ENCODE measurements at regions not wholly inside any gene's neighbourhood (a gene's known extent, or its start where the extent isn't known, plus 50 kb on each side); places are given as distances from the start of the nearest gene placed in this dataset.

DNA sequence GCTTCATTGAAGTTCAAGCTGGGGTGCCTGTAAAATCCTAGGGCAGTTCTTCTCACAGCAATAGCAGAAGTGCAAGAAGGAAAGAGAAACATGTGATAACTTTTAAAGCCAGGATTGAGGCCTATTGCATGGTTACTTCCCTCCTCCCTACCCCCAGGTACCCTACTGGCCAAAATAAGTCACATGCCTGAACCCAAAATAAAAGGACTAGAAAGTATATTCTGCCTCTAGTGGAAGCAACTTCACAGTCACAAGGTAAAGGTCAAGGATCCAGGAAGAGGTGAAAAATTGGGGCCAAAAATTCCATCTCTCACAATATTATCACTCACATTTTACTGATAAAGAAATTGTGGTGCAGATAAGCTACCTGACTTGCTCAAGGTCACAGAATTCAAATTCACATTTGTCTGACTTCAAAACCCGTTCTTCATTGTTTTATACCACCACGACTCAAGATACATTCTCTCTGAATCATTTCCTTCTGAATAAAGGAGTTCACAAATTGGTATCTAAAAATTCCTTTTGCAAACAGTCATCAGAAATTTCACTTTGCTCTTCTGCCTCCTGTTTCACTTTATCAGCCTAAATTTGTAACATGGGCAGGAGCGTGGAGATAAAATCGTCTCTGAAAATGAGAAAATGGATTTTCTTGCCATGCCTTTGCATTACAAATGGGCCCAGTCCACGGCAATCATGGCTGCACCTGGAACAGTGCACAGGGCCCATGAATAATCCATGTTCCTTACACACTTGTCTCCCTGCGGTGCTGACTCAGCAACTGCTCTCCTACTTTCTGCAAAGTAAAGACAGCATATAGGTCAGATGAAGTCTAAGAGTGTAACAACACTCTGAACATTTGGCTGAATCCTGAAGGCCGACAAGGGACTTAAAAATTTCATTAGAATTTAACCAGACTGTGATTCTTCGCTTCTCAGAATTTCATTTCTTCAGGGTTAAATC lies 485.3 kb upstream of the NFIA start:
- H3K9me3 Mint-ChIP-seq = peaks cover 7% of the 10 kb centered on the region
- H3K27ac Mint-ChIP-seq = no peak overlapping the region
- no peaks in the 10 kb centered on the region for H3K27me3 ChIP-seq (ENCODE audit: control insufficient read depth in 1 of 2, insufficient read depth in 2 of 2, low read length in 2 of 2)
- H3K36me3 Mint-ChIP-seq (ENCODE audit: low read depth) = no peaks in the 10 kb centered on the region
- no peak overlapping the region for H3K4me3 Mint-ChIP-seq
- ChIA-PET POLR2A (no interaction called here), CTCF (no interaction called here)
- no peak overlapping the region for H3K27ac ChIP-seq (ENCODE audit: low read depth in 1 of 2, low read length in 2 of 2)
- no peak for DNase-seq
- no peaks in the 10 kb centered on the region for H3K4me1 Mint-ChIP-seq (ENCODE audit: low read depth)
- intact Hi-C loops (cut with DNase I, micrococcal nuclease) = no loop called here
- H3K36me3 ChIP-seq (ENCODE audit: insufficient read depth, low read length) = no peaks in the 10 kb centered on the region
- no peaks in the 10 kb centered on the region for H3K4me1 ChIP-seq (ENCODE audit: insufficient read depth, low read length)
- peaks cover 4% of the 10 kb centered on the region for H3K27me3 Mint-ChIP-seq
- H3K4me3 ChIP-seq (ENCODE audit: low read length) = no peak overlapping the region
- no peaks in the 10 kb centered on the region for H3K9me3 ChIP-seq (ENCODE audit: control insufficient read depth in 1 of 2, insufficient read depth in 1 of 2, low read length in 2 of 2)
- no peak for ATAC-seq (ENCODE audit: poor library complexity)
- no peak for TF ChIP-seq CTCF (IDR thresholded peaks at IDR 0.05)

GRCh38 chr1:60591583-60591982 lies 490.8 kb upstream of the NFIA start:
- Mint-ChIP-seq H3K36me3 (ENCODE audit: low read depth) (no peaks in the 10 kb centered on the region), H3K4me1 (ENCODE audit: low read depth) (no peaks in the 10 kb centered on the region), H3K4me3 (no peak overlapping the region), H3K27me3 (no peaks in the 10 kb centered on the region), H3K27ac (no peak overlapping the region), H3K9me3 (peaks cover 3% of the 10 kb centered on the region)
- POLR2A ChIA-PET = no interaction called here
- CTCF ChIA-PET = no interaction called here
- intact Hi-C loops (cut with DNase I, micrococcal nuclease) = no loop called here
- no peak overlapping the region for H3K27ac ChIP-seq (ENCODE audit: low read depth in 1 of 2, low read length in 2 of 2)
- H3K4me1 ChIP-seq (ENCODE audit: insufficient read depth, low read length) = no peaks in the 10 kb centered on the region
- TF ChIP-seq CTCF (IDR thresholded peaks at IDR 0.05) = no peak
- H3K27me3 ChIP-seq (ENCODE audit: control insufficient read depth in 1 of 2, insufficient read depth in 2 of 2, low read length in 2 of 2) = no peaks in the 10 kb centered on the region
- H3K9me3 ChIP-seq (ENCODE audit: control insufficient read depth in 1 of 2, insufficient read depth in 1 of 2, low read length in 2 of 2) = peaks cover 0 to 5% of the 10 kb centered on the region in 2 experiments
- H3K36me3 ChIP-seq (ENCODE audit: insufficient read depth, low read length) = no peaks in the 10 kb centered on the region
- DNase-seq (no peak), ATAC-seq (ENCODE audit: poor library complexity) (no peak)
- no peak overlapping the region for H3K4me3 ChIP-seq (ENCODE audit: low read length)

- Histone ChIP-seq H3K4me1 (ENCODE audit: insufficient read depth, low read length) (no peaks in the 10 kb centered on the region), H3K9me3 (ENCODE audit: control insufficient read depth in 1 of 2, insufficient read depth in 1 of 2, low read length in 2 of 2) (peaks cover 0 to 5% of the 10 kb centered on the region in 2 experiments), H3K27ac (ENCODE audit: low read depth in 1 of 2, low read length in 2 of 2) (no peak overlapping the region), H3K27me3 (ENCODE audit: control insufficient read depth in 1 of 2, insufficient read depth in 2 of 2, low read length in 2 of 2) (no peaks in the 10 kb centered on the region), H3K36me3 (ENCODE audit: insufficient read depth, low read length) (no peaks in the 10 kb centered on the region), H3K4me3 (ENCODE audit: low read length) (no peak overlapping the region)
- intact Hi-C loops (cut with DNase I, micrococcal nuclease) = no loop called here
- H3K4me1 Mint-ChIP-seq (ENCODE audit: low read depth) = no peaks in the 10 kb centered on the region
- no peak for DNase-seq
- no peak overlapping the region for H3K27ac Mint-ChIP-seq
- H3K27me3 Mint-ChIP-seq = no peaks in the 10 kb centered on the region
- POLR2A ChIA-PET = no interaction called here
- H3K36me3 Mint-ChIP-seq (ENCODE audit: low read depth) = no peaks in the 10 kb centered on the region
- TF ChIP-seq CTCF (IDR thresholded peaks at IDR 0.05) = no peak
- no peaks in the 10 kb centered on the region for H3K9me3 Mint-ChIP-seq
- no peak overlapping the region for H3K4me3 Mint-ChIP-seq
- ATAC-seq (ENCODE audit: poor library complexity) = no peak
- CTCF ChIA-PET = no interaction called here
Observed at GRCh38 chr1:60589916-60590315, 492.4 kb upstream of the NFIA start.

All from CD4-positive, alpha-beta T cell (primary cell).